IMR-90 (cell line): ENCODE measurements at regions not wholly inside any gene's neighbourhood (a gene's known extent, or its start where the extent isn't known, plus 50 kb on each side); places are given as distances from the start of the nearest gene placed in this dataset.
A peak's percentile ranks its signal among the peaks of the same experiment; 100 is the strongest.

Experiments
- ATAC-seq: fragments of 200-7000 bp; cut with Tn5 transposase; 2 replicates; pipeline ENCODE4 v1.9.1; 2020; ENCODE audit warnings: low read depth, mild to moderate bottlenecking, moderate library complexity
- BruUV-seq: library from RNA; stranded (reverse); fragments of 400-500 nt; replicated peaks from 2 replicates; lab custom pipeline; 2021; lab: Mats Ljungman, UMichigan
- CTCF ChIA-PET: fragments of 300-600 bp; formaldehyde crosslinking; extraction: SDS; loops from one replicate; lab custom pipeline; 2021; ENCODE audit warnings: antibody characterized with exemption; lab: Yijun Ruan, JAX
- POLR2A ChIA-PET: fragments of 300-600 bp; sonication (Branson Sonifier 250); formaldehyde crosslinking; loops from one replicate; lab custom pipeline; 2022; ENCODE audit warnings: antibody characterized with exemption; ENCODE audit not compliant: unreplicated experiment; lab: Charles Lee
- DNase-seq: peaks from one replicate; pipeline ENCODE4 v3.0.0; 2013
- H2AFZ ChIP-seq: replicated peaks from 2 replicates; pipeline ENCODE3; 2013; ENCODE audit warnings: low read length, mild to moderate bottlenecking; ENCODE audit not compliant: poor library complexity
- H2AK5ac ChIP-seq: 2 replicates; pipeline ENCODE4 v1.6.1; 2013; ENCODE audit warnings: low read depth, low read length, inconsistent platforms
- H2AK9ac ChIP-seq: replicated peaks from 2 replicates; pipeline ENCODE3; 2013; ENCODE audit warnings: mild to moderate bottlenecking, low read depth, low read length, moderate library complexity; ENCODE audit not compliant: poor library complexity
- H2BK120ac ChIP-seq: 2 replicates; pipeline ENCODE4 v1.6.1; 2013; ENCODE audit warnings: low read depth, low read length, inconsistent platforms
- H2BK15ac ChIP-seq: 3 replicates; pipeline ENCODE4 v1.6.1; 2013; ENCODE audit warnings: low read depth, low read length, inconsistent platforms
- H2BK20ac ChIP-seq: 2 replicates; pipeline ENCODE4 v1.6.1; 2013; ENCODE audit warnings: low read depth, mild to moderate bottlenecking, inconsistent platforms, low read length, moderate library complexity
- H2BK5ac ChIP-seq: 2 replicates; pipeline ENCODE4 v1.6.1; 2013; ENCODE audit warnings: mild to moderate bottlenecking, low read depth, low read length, inconsistent platforms; ENCODE audit not compliant: poor library complexity, severe bottlenecking
- H3K14ac ChIP-seq: replicated peaks from 2 replicates; pipeline ENCODE4 v1.6.1; 2013; ENCODE audit warnings: low read depth, low read length, inconsistent platforms
- H3K18ac ChIP-seq: 2 replicates; pipeline ENCODE4 v1.6.1; 2013; ENCODE audit warnings: low read depth, low read length, control low read depth
- H3K23ac ChIP-seq: 2 replicates; pipeline ENCODE4 v1.6.1; 2013; ENCODE audit warnings: low read depth, low read length, inconsistent platforms
- H3K27ac ChIP-seq: 2 replicates; pipeline ENCODE4 v1.5.1; 2013; ENCODE audit warnings: mild to moderate bottlenecking, control low read depth, low read length; ENCODE audit not compliant: insufficient read depth
- H3K27me3 ChIP-seq: 2 replicates; pipeline ENCODE4 v1.6.1; 2013; ENCODE audit warnings: low read length; ENCODE audit not compliant: control insufficient read depth, insufficient read depth
- H3K36me3 ChIP-seq: 2 replicates; pipeline ENCODE4 v1.6.1; 2013; ENCODE audit warnings: low read length, mixed read lengths; ENCODE audit not compliant: control insufficient read depth, insufficient read depth
- H3K4ac ChIP-seq: 2 replicates; pipeline ENCODE4 v1.6.1; 2013; ENCODE audit warnings: low read depth, low read length, inconsistent platforms
- H3K4me1 ChIP-seq: 2 replicates; pipeline ENCODE4 v1.6.1; 2013; ENCODE audit warnings: low read length, mixed read lengths; ENCODE audit not compliant: control insufficient read depth, insufficient read depth
- H3K4me2 ChIP-seq: 2 replicates; pipeline ENCODE4 v1.6.1; 2013; ENCODE audit warnings: low read depth, mild to moderate bottlenecking, control low read depth, low read length, moderate library complexity
- H3K4me3 ChIP-seq: 2 replicates; pipeline ENCODE4 v1.5.1; 2013; ENCODE audit warnings: low read depth, mild to moderate bottlenecking, control low read depth, low read length, moderate library complexity; ENCODE audit not compliant: insufficient read depth
- H3K56ac ChIP-seq: 2 replicates; pipeline ENCODE4 v1.6.1; 2013; ENCODE audit warnings: low read length, inconsistent platforms; ENCODE audit not compliant: insufficient read depth; ENCODE audit errors: extremely low read depth
- H3K79me1 ChIP-seq, 2 experiments: 2 replicates each; pipeline ENCODE4 v1.6.1; 2013; ENCODE audit warnings: low read length in 2 of 2, inconsistent platforms in 1 of 2, low read depth in 1 of 2
- H3K9ac ChIP-seq: 2 replicates; pipeline ENCODE4 v1.6.1; 2013; ENCODE audit warnings: low read depth, low read length, control low read depth
- H3K9me1 ChIP-seq: 2 replicates; pipeline ENCODE4 v1.6.1; 2013; ENCODE audit warnings: low read length, inconsistent platforms; ENCODE audit not compliant: insufficient read depth
- H3K9me3 ChIP-seq: 2 replicates; pipeline ENCODE4 v1.6.1; 2013; ENCODE audit warnings: low read length; ENCODE audit not compliant: control insufficient read depth, insufficient read depth
- H4K20me1 ChIP-seq: 2 replicates; pipeline ENCODE4 v1.6.1; 2013; ENCODE audit warnings: low read length, inconsistent platforms; ENCODE audit not compliant: insufficient read depth
- H4K5ac ChIP-seq: 2 replicates; pipeline ENCODE4 v1.6.1; 2013; ENCODE audit warnings: mild to moderate bottlenecking, low read depth, low read length, control low read depth
- H4K8ac ChIP-seq, 2 experiments: 2 replicates each; pipeline ENCODE4 v1.6.1; 2013; ENCODE audit warnings: low read depth in 2 of 2, low read length in 2 of 2, control low read depth in 1 of 2, inconsistent platforms in 1 of 2
- H4K91ac ChIP-seq: 2 replicates; pipeline ENCODE4 v1.6.1; 2013; ENCODE audit warnings: low read depth, low read length, inconsistent platforms; ENCODE audit not compliant: insufficient read depth
- BHLHE40 ChIP-seq: fragments of 150-350 bp; IDR thresholded peaks from 2 replicates; pipeline ENCODE4 v1.6.1; 2016; ENCODE audit warnings: mild to moderate bottlenecking, low read depth, low read length
- FOS ChIP-seq: fragments of 150-350 bp; IDR thresholded peaks from 2 replicates; pipeline ENCODE4 v1.6.1; 2016; ENCODE audit warnings: low read depth, low read length
- MAFK ChIP-seq: IDR thresholded peaks from 2 replicates; pipeline ENCODE4 v1.6.1; 2012; ENCODE audit warnings: low read depth, low read length, improper control_type of control experiment
- MAZ ChIP-seq: IDR thresholded peaks from 2 replicates; pipeline ENCODE4 v1.6.1; 2012; ENCODE audit warnings: low read depth, mild to moderate bottlenecking, low read length, improper control_type of control experiment, moderate library complexity, borderline replicate concordance
- RAD21 ChIP-seq: IDR thresholded peaks from 2 replicates; pipeline ENCODE4 v1.6.1; 2012; ENCODE audit warnings: low read length, improper control_type of control experiment
- RCOR1 ChIP-seq: IDR thresholded peaks from 2 replicates; pipeline ENCODE4 v1.6.1; 2012; ENCODE audit warnings: mild to moderate bottlenecking, low read length, improper control_type of control experiment; ENCODE audit not compliant: insufficient replicate concordance
- WGBS, 2 experiments: methylation state at CpG; one replicate each; pipeline versions ENCODE4 v1.1.5 to v1.1.7; 2013; ENCODE audit warnings: missing lambda C conversion rate in 2 of 2; ENCODE audit not compliant: insufficient read length in 1 of 2; ENCODE audit errors: extremely low coverage in 2 of 2; 5-methylcytosine and 5-hydroxymethylcytosine counted together
- dilution Hi-C: fragments of 300-500 bp; cut with HindIII; formaldehyde crosslinking; loops from one replicate; pipeline ENCODE4 v1.14.3; 2018; ENCODE audit warnings: low sequenced_read_pairs; ENCODE audit not compliant: unreplicated experiment
- in situ Hi-C: fragments of 300-500 bp; cut with MboI; formaldehyde crosslinking; loops from 3 replicates; pipeline ENCODE4 v1.14.3; 2019; ENCODE audit warnings: low sequenced_read_pairs, inconsistent platforms, mixed read lengths
- intact Hi-C: fragments of 100-400 bp; cut with micrococcal nuclease; formaldehyde crosslinking; loops from 2 replicates; pipeline ENCODE4 v1.10.0; 2022

GRCh38 chr4:106430797-106431196 is 62.2 kb upstream of the GIMD1 start:
- dilution Hi-C loops = no loop called here
- TF ChIP-seq FOS (no peak), RCOR1 (no peak), MAZ (no peak), RAD21 (no peak), MAFK (peak; percentile 86), BHLHE40 (no peak)

More at GRCh38 chr4:106430797-106431196, 62.2 kb upstream of the GIMD1 start:
- no peaks in the 10 kb centered on the region for H3K9me3 ChIP-seq
- H3K56ac ChIP-seq = no peak overlapping the region
- WGBS, 2 experiments = no CpG with 5 or more reads among the region's 2 CpGs
- H3K18ac ChIP-seq = no peak overlapping the region
- no peak overlapping the region for H2BK120ac ChIP-seq
- no peaks in the 10 kb centered on the region for H3K27me3 ChIP-seq
- POLR2A ChIA-PET = no interaction called here
- no peak overlapping the region for H4K5ac ChIP-seq
- no peaks in the 10 kb centered on the region for H4K20me1 ChIP-seq
- H2BK5ac ChIP-seq = no peak overlapping the region
- H2BK20ac ChIP-seq = no peak overlapping the region
- H2BK15ac ChIP-seq = no peak overlapping the region
- H3K4me2 ChIP-seq = no peak overlapping the region
- intact Hi-C loops (no loop called here), in situ Hi-C loops (no loop called here)
- no peak overlapping the region for H3K14ac ChIP-seq
- no peaks in the 10 kb centered on the region for H3K4me1 ChIP-seq
- no peak overlapping the region for H2AFZ ChIP-seq
- ATAC-seq (no peak), DNase-seq (no peak)
- H3K27ac ChIP-seq = no peak overlapping the region
- CTCF ChIA-PET = no interaction called here
- H3K36me3 ChIP-seq = no peaks in the 10 kb centered on the region
- H3K4me3 ChIP-seq = no peak overlapping the region
- H4K8ac ChIP-seq = no peak overlapping the region
- no peak overlapping the region for H3K4ac ChIP-seq
- no peak overlapping the region for H3K23ac ChIP-seq
- H2AK5ac ChIP-seq = no peak overlapping the region
- no peaks in the 10 kb centered on the region for H3K9me1 ChIP-seq
- BruUV-seq = no TSS peak
- H3K9ac ChIP-seq = no peak overlapping the region
- no peak overlapping the region for H4K91ac ChIP-seq
- no peak overlapping the region for H2AK9ac ChIP-seq
- H3K79me1 ChIP-seq = no peaks in the 10 kb centered on the region
